SK-N-MC (cell line): ENCODE measurements at regions not wholly inside any gene's neighbourhood (a gene's known extent, or its start where the extent isn't known, plus 50 kb on each side); places are given as distances from the start of the nearest gene placed in this dataset.

Source experiments
- DNase-seq: peaks from one replicate; pipeline ENCODE4 v3.0.0-alpha.2; 2011; ENCODE audit warnings: low read depth, low spot score
- H3K27ac ChIP-seq: fragments of 200-600 bp; sonication (generic); 2 replicates; pipeline ENCODE4 v1.5.1; 2016; ENCODE audit warnings: mixed run types
- H3K36me3 ChIP-seq: fragments of 200-600 bp; sonication (generic); 2 replicates; pipeline ENCODE4 v1.6.1; 2017; ENCODE audit warnings: antibody characterized with exemption, low read length, mixed read lengths; ENCODE audit not compliant: insufficient read depth
- H3K4me3 ChIP-seq: fragments of 200-600 bp; sonication (generic); 2 replicates; pipeline ENCODE4 v1.5.1; 2016
- H3K9ac ChIP-seq: fragments of 200-600 bp; sonication (generic); 2 replicates; pipeline ENCODE4 v1.8.0; 2017; ENCODE audit warnings: mixed run types, mixed read lengths; ENCODE audit not compliant: insufficient read length
- H3K9me3 ChIP-seq: fragments of 200-600 bp; sonication (generic); 2 replicates; pipeline ENCODE4 v1.6.1; 2017; ENCODE audit warnings: low read depth, mild to moderate bottlenecking, antibody characterized with exemption, low read length, moderate library complexity, mixed read lengths
- EZH2 ChIP-seq: fragments of 200-600 bp; sonication (generic); IDR thresholded peaks from one replicate; pipeline ENCODE4 v1.6.1; 2017; ENCODE audit warnings: antibody characterized with exemption
- FOXP2 ChIP-seq: optimal IDR thresholded peaks from 2 replicates; pipeline ENCODE3; 2011; ENCODE audit warnings: mild to moderate bottlenecking, moderate library complexity; ENCODE audit not compliant: insufficient read depth; ENCODE audit errors: extremely low read length, control extremely low read depth
- POLR2AphosphoS5 ChIP-seq: IDR thresholded peaks from 2 replicates; pipeline ENCODE4 v1.6.1; 2012; ENCODE audit warnings: mild to moderate bottlenecking, low read depth, low read length, borderline replicate concordance

DNA sequence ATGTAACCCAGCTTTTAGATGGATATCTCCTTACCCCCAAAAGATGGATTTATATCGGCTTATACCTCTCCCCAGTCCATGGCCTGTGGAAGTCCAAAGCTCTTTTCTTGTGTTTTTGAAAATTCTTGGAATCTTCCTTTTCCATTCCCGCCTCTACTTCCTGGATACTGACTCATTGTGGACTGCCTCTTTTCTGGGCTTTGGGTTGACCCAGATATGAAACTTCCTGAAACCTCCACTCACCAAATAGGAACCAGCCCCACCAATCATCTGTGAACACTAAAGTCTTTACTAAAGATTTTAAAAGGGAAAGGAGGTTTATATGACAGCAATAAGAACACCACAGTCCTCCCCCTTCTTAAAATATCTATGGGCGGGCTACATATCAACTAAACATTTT lies 163.4 kb upstream of the SYN3 start:
- Histone ChIP-seq H3K4me3 (no peak overlapping the region), H3K9me3 (no peaks in the 10 kb centered on the region), H3K36me3 (no peaks in the 10 kb centered on the region), H3K9ac (no peak overlapping the region), H3K27ac (no peak overlapping the region)
- DNase-seq: no peak
- TF ChIP-seq FOXP2: no peak

DNA sequence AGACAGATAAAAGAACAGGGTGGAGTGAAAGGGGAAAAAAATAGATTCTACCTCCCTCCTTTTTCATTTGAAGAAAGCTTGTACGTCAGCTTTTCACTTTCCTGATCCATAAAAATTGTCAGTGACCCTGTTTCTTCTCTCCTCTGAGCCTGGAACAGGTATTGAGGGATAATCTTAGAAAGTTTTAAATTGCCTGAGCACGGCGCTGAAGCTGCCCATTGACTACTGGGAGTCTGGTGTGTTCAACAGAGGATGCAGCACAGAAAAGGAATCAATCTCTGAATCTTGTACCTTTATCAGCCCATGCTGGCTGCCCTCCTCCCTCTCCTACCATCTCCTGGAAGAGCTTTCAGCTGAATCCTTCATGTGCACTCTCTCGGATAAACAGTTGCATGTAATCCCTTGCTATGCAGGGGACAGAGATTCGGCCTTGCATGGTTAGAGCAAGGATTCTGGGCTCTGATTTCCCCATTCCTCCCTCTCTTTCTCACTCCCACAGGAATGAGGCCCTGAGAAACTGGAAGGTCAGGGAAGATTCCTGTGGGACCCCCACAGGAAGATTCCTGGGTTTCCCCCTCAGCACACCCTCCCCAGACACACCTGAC lies 162.4 kb upstream of the SYN3 start:
- DNase-seq: no peak

DNA sequence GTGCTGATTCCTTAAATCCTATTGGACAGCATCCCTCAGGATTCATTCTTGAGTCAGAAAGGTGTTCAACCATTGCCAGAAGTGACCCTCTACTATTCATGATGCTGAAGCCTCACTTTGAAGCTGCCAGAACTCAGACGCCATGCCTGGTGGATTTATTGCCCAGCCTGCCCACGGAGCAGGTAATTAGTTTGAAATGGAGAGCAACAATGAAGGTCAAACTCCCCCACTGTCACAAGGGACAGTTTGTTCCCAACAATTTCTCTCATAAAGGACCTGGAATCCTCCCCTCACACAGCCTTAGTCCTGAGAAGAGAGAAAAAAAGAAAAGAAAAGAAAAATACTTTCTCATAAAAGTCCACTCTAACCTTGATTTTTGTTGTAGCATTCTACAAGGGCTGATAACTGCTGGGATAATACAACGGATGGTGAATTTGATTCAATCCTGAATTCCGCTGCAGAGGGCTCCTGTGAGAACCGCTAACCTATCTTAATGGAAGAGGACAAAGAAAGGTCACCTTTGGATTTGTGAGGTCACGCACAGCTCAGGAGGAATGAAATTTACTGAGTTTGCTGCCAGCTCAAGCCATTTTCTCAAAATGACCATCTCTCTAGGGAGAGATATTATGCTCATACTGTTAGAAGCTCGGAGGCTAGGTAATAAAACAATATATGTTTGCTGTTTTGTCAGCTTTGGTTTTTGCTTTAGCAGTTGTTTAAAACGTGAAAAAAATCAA lies 161.6 kb upstream of the SYN3 start:
- Histone ChIP-seq H3K27ac (no peak overlapping the region), H3K36me3 (no peaks in the 10 kb centered on the region), H3K9ac (no peak overlapping the region), H3K9me3 (no peaks in the 10 kb centered on the region), H3K4me3 (no peak overlapping the region)
- DNase-seq: no peak
- TF ChIP-seq EZH2 (no peak), POLR2AphosphoS5 (no peak), FOXP2 (no peak)

More for the DNA sequence above, 162.4 kb upstream of the SYN3 start:
- Histone ChIP-seq H3K36me3 (no peaks in the 10 kb centered on the region), H3K9me3 (no peaks in the 10 kb centered on the region), H3K4me3 (no peak overlapping the region), H3K9ac (no peak overlapping the region), H3K27ac (no peak overlapping the region)
- TF ChIP-seq EZH2 (no peak), FOXP2 (no peak), POLR2AphosphoS5 (no peak)

DNA sequence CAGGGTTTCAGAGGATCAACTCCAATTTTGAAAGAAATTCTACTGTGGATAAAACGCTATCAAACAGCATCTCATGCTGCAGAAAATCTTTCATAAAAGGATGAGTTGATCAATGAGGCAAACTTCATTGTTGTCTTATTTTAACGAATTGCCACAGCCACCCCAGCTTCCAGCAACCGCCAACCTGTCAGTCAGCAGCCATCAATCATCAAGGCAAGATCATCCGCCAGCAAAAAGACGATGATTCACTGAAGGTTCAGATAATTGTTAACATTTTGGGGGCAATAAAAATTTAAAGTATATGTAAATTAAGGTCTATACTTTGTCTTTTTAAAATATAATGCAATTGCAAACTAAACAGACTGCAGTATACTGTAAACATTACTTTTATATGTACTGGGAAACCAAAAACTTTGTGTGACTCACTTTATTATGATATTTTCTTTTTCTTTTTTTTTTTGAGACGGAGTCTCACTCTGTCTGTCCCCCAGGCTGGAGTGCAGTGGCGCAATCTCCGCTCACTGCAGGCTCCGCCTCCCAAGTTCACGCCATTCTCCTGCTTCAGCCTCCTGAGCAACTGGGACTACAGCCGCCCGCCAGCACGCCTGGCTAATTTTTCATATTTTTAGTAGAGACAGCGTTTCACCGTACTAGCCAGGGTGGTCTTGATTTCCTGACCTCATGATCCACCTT lies 155.3 kb upstream of the SYN3 start:
- no peak for TF ChIP-seq EZH2
- TF ChIP-seq POLR2AphosphoS5: no peak
- no peak for TF ChIP-seq FOXP2
- Histone ChIP-seq H3K9me3 (no peaks in the 10 kb centered on the region), H3K36me3 (no peaks in the 10 kb centered on the region), H3K27ac (no peak overlapping the region), H3K9ac (no peak overlapping the region), H3K4me3 (no peak overlapping the region)
- DNase-seq: no peak

DNA sequence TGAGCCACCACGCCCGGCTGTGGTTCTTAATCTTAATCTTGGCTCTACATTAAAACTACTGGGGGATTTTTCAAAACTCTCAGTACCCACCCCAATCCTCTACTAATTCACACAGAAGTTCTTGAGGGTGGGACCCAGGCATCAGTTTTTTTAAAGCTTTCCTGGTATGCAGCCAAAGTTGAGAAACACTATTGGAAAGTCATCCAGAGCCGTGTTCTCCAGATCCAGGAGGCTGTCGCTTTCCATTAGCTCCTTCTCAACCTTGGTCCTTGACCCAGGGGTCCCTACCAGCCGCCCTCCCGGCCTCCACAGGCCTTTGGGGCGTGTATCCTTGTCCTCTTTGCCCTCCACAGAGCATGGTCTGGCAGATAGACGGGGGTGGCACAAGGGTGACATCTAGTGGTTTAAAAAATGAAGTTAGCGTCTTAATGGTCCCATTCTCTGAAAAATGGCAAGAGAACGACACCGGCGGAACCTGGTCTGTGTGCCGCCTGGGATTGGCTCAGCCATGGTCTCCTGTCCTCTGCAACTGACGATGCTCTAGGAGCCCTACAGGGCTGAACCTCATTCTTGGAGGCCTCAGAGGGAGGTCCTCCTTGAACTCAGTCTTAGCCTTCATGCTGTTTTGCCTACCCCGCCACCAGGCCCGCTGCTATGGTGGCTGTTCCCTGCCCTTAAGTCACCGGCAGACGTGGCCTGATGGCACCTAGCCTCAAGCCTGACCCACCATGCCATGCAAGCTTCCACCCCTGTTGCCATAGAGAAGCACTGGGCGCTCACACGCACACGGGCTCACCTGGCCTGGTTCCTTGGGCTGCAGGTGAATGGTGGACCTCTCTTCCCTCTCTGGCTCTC lies 152.0 kb upstream of the SYN3 start:
- no peak overlapping the region for H3K4me3 ChIP-seq
- TF ChIP-seq FOXP2: no peak
- no peak for TF ChIP-seq EZH2
- no peak for TF ChIP-seq POLR2AphosphoS5
- no peaks in the 10 kb centered on the region for H3K36me3 ChIP-seq
- no peaks in the 10 kb centered on the region for H3K9me3 ChIP-seq
- no peak overlapping the region for H3K27ac ChIP-seq
- H3K9ac ChIP-seq: no peak overlapping the region
- peak; percentile 12 for DNase-seq

DNA sequence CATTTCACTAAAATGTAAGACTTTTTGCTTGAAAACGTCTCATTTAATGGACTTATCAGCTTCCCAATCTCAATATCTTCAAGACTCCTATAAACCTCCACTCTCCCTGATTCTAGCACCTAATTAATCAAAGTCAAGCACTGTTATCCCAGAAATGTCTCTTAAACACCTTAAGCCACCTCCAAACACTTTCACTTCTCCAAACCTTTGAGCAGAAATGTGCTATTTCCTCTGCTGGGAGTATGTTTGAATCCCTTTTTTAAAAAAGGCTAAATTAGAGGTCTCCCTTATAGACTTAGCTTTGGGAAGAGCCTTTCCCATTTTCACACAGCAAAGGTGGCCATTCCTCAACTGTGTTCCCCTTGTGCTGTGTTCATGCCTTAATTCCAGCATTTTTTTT lies 146.2 kb upstream of the SYN3 start:
- no peaks in the 10 kb centered on the region for H3K9me3 ChIP-seq
- no peak overlapping the region for H3K4me3 ChIP-seq
- H3K36me3 ChIP-seq: no peaks in the 10 kb centered on the region
- DNase-seq: no peak
- no peak overlapping the region for H3K9ac ChIP-seq
- TF ChIP-seq POLR2AphosphoS5 (no peak), FOXP2 (no peak), EZH2 (no peak)
- no peak overlapping the region for H3K27ac ChIP-seq

DNA sequence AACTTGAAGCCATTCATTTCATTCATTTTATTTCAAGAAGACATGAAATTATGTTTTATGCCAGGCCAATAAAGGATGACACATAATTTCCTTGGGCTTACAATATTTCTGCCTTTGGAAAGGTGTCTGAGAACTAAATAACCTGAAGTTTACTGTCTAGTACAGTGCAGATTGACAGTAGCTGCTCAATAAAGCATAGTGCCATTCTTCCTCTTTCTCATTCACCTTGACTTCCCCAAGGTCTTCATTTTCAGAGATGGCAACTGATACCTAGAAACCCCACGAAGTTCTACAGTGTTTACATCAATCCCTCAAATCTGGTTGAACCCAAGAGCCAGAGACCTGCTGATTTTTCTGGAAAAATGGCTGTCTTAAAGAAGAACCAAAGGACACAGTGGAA lies 144.3 kb upstream of the SYN3 start:
- H3K9ac ChIP-seq: no peak overlapping the region
- H3K9me3 ChIP-seq: no peaks in the 10 kb centered on the region
- TF ChIP-seq EZH2 (no peak), POLR2AphosphoS5 (no peak), FOXP2 (no peak)
- H3K27ac ChIP-seq: no peak overlapping the region
- H3K4me3 ChIP-seq: no peak overlapping the region
- DNase-seq: no peak
- H3K36me3 ChIP-seq: no peaks in the 10 kb centered on the region

DNA sequence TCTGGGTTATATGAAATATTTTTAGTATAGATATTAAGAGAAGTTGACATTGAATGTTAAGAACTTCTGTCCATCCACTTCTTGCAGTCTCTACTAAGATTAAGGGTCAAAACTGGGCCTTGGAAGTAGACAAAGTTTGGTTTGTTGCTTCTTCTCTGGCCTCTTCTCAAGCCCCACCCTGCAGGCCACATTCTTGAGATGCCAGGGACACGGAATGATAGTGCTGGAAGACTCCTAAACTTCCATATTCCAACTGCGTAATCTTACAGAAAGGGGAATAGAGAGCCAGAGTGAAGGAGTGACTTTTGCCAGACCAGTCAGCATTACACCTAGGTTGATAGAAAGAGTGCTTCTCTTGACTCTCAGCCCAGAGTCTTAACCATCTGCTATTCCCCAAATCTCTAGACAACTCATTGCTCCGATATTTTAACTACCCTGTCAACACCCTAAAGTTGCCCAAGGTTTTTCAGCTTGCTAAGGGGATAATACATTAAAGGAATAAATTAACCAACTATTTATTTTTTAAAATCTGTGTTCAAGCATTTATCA lies 136.4 kb upstream of the SYN3 start:
- no peak for DNase-seq
- no peaks in the 10 kb centered on the region for H3K36me3 ChIP-seq
- no peak for TF ChIP-seq EZH2
- TF ChIP-seq POLR2AphosphoS5: no peak
- TF ChIP-seq FOXP2: no peak
- no peak overlapping the region for H3K27ac ChIP-seq
- H3K9ac ChIP-seq: no peak overlapping the region
- no peaks in the 10 kb centered on the region for H3K9me3 ChIP-seq
- no peak overlapping the region for H3K4me3 ChIP-seq
